Activated T-helper 1 cell treated with anti-CD3 and anti-CD28 coated beads, Interleukin-12 subunit alpha, Interleukin-12 subunit beta, Interleukin-2, Interleukin-4 antibody, amounts not matched to agents 30 ng/mL and 10 ng/mL and 1 ng/mL, durations not matched to agents 14 hours and 24 hours and 36 hours (primary cell): ENCODE measurements at regions not wholly inside any gene's neighbourhood (a gene's known extent, or its start where the extent isn't known, plus 50 kb on each side); places are given as distances from the start of the nearest gene placed in this dataset.
"Not testable (repeated sequence)": the region's sequence is repeated elsewhere in the genome, so short reads cannot be mapped to it uniquely, and the experiment has no call there.

ENCODE experiments used
- DNase-seq: peaks from one replicate; pipeline ENCODE4 v3.0.0; 2021; ENCODE audit warnings: low spot score
- H3K27ac Mint-ChIP-seq: one replicate; pipeline ENCODE4 v1.8.0; 2021; ENCODE audit warnings: mild to moderate bottlenecking, mixed read lengths
- H3K27me3 Mint-ChIP-seq: one replicate; pipeline ENCODE4 v1.8.0; 2022; ENCODE audit warnings: mild to moderate bottlenecking, moderate library complexity, mixed read lengths; ENCODE audit not compliant: insufficient read depth
- H3K36me3 Mint-ChIP-seq: one replicate; pipeline ENCODE4 v1.8.0; 2021; ENCODE audit warnings: low read depth, mixed read lengths
- H3K4me1 Mint-ChIP-seq: one replicate; pipeline ENCODE4 v1.8.0; 2021; ENCODE audit warnings: low read depth, mixed read lengths
- H3K4me3 Mint-ChIP-seq: one replicate; pipeline ENCODE4 v1.8.0; 2021; ENCODE audit warnings: mild to moderate bottlenecking, moderate library complexity, mixed read lengths
- H3K9me3 Mint-ChIP-seq: one replicate; pipeline ENCODE4 v1.8.0; 2021; ENCODE audit warnings: mixed read lengths
- intact Hi-C: fragments of 100-400 bp; cut with micrococcal nuclease; formaldehyde crosslinking; loops from one replicate; pipeline ENCODE4 v1.15.1; 2024

DNA sequence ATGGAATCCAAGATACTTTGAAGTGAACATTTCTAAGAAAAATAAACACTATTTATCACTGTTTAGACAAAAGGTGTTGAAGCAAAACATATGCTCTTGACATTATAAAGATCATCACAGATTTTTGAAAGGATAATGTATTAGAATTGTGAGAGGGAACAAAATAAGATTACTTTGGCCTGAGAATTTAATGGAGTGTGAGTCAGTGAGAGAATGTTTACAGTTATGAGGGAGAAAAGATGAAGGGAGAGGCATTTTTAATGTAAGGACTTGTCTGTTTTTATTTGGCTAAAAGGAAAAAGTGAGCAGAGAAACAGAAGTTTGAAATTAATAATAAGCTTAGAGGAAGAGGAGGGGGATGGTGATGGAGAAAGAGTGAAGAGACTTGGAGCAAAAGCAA is 1010.1 kb downstream of the EFNA5 start:
- Mint-ChIP-seq H3K27me3 (no peaks in the 10 kb centered on the region), H3K36me3 (no peaks in the 10 kb centered on the region), H3K27ac (no peak overlapping the region), H3K4me3 (no peak overlapping the region), H3K4me1 (no peaks in the 10 kb centered on the region), H3K9me3 (no peaks in the 10 kb centered on the region)
- no peak for DNase-seq
- intact Hi-C loops: no loop called here

DNA sequence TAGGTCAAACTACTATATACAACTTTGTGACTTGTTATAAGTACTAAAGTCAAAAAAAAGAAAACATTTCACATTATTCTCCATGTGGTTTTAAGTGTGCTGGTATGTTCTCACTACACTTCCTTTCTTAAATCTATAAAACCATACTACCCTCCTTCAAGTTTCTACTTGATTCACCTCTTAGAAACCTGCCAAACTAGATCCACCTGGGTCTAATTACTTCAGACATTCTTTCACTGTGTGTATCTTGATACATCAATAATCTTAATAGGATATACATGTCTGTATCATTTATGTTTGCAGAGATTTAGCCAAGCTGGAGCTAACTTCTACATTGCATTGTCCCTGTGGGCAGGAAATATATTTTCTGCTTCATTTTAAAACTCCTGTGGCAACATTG is 1012.6 kb downstream of the EFNA5 start:
- Mint-ChIP-seq H3K27me3 (no peaks in the 10 kb centered on the region), H3K9me3 (peaks cover 11% of the 10 kb centered on the region), H3K27ac (no peak overlapping the region), H3K4me3 (no peak overlapping the region), H3K36me3 (no peaks in the 10 kb centered on the region), H3K4me1 (no peaks in the 10 kb centered on the region)
- intact Hi-C loops: no loop called here
- DNase-seq: no peak

DNA sequence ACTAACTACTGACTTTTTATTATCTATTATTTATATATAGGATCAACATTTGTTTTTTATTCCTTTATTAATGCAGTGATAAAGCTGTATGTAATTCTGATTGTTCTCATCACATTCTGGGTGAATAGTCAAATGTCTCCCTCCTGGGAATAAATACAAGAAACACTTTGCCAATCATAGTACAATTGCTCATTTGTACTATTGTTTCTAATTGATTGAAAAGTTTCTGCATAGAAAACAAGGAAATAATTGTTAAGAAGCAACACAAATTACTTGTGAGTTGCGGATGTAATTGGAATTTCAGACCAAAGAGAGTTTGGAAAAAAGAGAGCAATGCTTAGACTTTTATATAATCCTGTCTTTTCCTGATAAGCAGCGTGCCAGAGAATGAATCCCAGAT is 1013.9 kb downstream of the EFNA5 start:
- Mint-ChIP-seq H3K27ac (no peak overlapping the region), H3K36me3 (no peaks in the 10 kb centered on the region)

DNA sequence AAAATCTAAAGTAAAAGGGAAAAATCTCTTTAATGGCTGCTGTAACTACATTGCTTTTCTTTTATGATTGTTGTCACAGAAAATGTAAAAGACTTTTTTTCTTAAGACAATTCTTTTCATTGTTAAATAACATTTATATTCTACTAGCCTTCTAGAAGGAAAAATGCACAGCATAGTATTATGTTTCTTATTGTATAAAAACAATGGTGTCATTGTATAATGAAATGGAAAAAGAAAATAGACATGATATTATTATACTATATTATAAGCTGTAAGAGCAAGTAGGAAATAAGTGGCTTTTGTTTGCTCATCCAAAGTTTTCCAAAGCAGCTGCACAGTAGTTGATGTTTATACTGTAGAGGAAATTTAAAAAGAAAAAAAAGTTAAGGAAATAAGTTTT is 1021.7 kb downstream of the EFNA5 start:
- Mint-ChIP-seq H3K36me3 (no peaks in the 10 kb centered on the region), H3K4me1 (no peaks in the 10 kb centered on the region), H3K9me3 (peaks cover 4% of the 10 kb centered on the region), H3K27ac (no peak overlapping the region), H3K27me3 (no peaks in the 10 kb centered on the region), H3K4me3 (no peak overlapping the region)
- DNase-seq: no peak
- intact Hi-C loops: no loop called here

More for the DNA sequence above, 1013.9 kb downstream of the EFNA5 start:
- H3K4me1 Mint-ChIP-seq: no peaks in the 10 kb centered on the region
- H3K4me3 Mint-ChIP-seq: no peak overlapping the region
- no peak for DNase-seq
- no peaks in the 10 kb centered on the region for H3K27me3 Mint-ChIP-seq
- intact Hi-C loops: no loop called here
- H3K9me3 Mint-ChIP-seq: peaks cover 11% of the 10 kb centered on the region

DNA sequence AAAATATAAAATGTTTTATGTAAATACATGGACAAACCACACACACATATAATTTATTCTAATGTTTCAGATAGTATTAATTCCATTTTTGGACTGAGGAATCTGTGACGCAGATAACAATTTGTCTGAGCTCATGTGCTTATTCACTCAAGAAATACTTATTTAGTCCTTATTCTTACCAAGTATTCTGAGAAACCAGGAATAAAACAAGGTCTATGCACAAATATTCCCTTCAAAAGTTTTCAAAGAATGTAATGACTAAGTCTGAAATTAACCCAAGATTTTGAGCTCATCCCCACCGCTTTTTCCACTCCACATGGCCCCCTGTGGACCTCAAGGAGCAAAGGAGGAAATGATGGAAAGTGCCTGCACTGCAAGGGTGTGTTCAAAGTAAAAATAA is 1022.3 kb downstream of the EFNA5 start:
- Mint-ChIP-seq H3K27ac (no peak overlapping the region), H3K36me3 (no peaks in the 10 kb centered on the region), H3K9me3 (peaks cover under 1% of the 10 kb centered on the region), H3K4me1 (no peaks in the 10 kb centered on the region), H3K27me3 (no peaks in the 10 kb centered on the region), H3K4me3 (no peak overlapping the region)
- DNase-seq: no peak
- intact Hi-C loops: no loop called here

DNA sequence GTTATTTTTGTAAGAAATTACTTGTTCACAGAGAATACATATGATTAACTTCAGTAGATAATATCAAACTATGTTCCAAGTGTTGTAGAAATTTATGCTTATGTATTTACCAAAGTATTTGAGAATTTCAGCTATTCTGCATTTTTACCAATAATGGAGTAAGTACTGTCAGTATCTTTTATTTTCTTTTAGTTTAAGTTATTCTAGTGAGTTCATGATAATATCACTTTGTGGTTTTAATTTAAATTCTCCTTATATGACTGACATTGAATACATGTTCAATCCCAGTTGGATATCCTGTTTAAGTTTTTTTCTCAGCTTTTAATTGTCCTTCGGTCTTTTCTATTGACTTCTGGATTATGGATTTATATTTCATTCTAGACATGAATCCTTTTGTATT is 1024.6 kb downstream of the EFNA5 start:
- intact Hi-C loops: no loop called here
- DNase-seq: no peak
- H3K4me1 Mint-ChIP-seq: no peaks in the 10 kb centered on the region
- H3K36me3 Mint-ChIP-seq: no peaks in the 10 kb centered on the region
- H3K27me3 Mint-ChIP-seq: no peaks in the 10 kb centered on the region
- no peaks in the 10 kb centered on the region for H3K9me3 Mint-ChIP-seq
- H3K4me3 Mint-ChIP-seq: no peak overlapping the region
- H3K27ac Mint-ChIP-seq: no peak overlapping the region

DNA sequence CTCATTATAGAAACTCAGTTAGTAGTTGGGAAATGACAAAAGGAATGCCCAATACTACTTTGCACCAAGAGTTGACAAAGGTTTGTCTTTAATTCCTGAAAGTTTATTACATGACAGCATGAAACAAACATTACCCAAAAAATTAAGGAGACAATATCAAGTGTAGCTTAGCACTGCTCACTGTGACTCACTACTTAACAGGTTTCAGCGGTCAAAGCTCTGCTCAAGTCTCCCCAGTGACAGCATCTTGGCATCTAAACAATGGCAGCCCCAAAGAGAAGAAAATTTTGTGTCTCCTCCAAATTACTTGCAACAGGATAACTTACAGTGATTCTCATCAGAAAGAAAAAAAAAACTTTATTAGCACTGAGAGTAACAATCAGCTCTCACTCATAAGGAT is 1030.2 kb downstream of the EFNA5 start:
- Mint-ChIP-seq H3K27me3 (no peaks in the 10 kb centered on the region), H3K4me3 (no peak overlapping the region), H3K27ac (no peak overlapping the region), H3K36me3 (no peaks in the 10 kb centered on the region), H3K9me3 (peaks cover 3% of the 10 kb centered on the region), H3K4me1 (no peaks in the 10 kb centered on the region)
- no peak for DNase-seq
- intact Hi-C loops: no loop called here

DNA sequence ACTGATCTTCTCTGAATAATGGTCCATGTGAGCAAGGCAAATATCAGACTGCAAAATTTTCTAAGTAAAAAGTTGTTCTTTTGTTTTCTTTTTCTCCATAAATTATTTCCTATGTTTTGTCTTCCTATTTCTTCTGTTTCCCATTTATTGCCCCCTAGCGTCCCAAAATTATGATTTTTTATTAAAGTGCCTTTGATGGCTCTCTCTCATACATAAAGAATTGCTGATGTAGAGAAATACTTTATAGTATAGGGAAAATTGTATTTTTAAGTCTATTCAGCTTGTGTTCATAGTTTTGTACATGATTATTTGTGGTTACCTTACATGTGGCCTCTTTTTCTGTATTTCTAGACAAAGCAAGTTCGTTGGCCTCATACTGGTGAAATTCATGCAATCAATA is 1031.2 kb downstream of the EFNA5 start:
- peaks cover 3% of the 10 kb centered on the region for H3K9me3 Mint-ChIP-seq
- H3K27me3 Mint-ChIP-seq: no peaks in the 10 kb centered on the region
- H3K36me3 Mint-ChIP-seq: no peaks in the 10 kb centered on the region
- no peak overlapping the region for H3K4me3 Mint-ChIP-seq
- intact Hi-C loops: no loop called here
- no peak for DNase-seq
- H3K4me1 Mint-ChIP-seq: no peaks in the 10 kb centered on the region
- no peak overlapping the region for H3K27ac Mint-ChIP-seq

DNA sequence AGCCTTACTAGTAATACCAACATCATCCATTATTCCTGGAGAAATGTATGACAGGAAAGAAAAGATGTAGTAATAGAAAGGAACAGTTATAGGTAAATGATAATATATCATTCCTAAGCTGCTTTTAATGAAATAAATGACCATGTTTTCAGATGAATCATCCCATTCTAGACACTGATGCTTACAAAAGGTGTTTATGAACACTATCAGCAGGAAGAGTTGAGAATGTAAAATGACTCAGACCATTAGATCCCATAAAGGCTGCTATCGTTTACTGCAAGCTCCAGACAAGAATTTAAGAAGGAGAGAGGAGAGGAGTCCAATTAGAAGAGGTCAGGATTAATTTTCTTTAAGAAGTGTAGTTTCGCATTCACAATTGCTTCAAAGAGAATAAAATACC is 1033.5 kb downstream of the EFNA5 start:
- no peaks in the 10 kb centered on the region for H3K4me1 Mint-ChIP-seq

DNA sequence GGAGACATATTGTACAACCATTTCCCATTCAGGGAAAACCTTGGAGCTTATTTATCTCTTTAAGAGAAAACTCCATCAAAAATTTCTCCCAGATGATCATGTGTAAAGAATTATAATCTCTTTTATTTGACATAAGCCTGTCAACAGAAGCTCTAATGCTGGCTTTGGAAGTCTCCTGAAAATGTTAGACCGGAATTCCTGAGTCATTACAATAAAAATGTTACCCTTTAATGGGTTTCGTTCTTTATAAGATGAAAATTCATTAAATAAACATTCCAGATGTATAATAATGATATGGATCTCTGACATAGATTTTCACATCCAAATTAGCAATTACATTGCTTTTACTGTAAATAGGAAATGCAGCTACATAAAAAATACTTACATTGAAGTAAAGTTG is 1036.4 kb downstream of the EFNA5 start:
- H3K9me3 Mint-ChIP-seq: peaks cover 3% of the 10 kb centered on the region
- no peaks in the 10 kb centered on the region for H3K4me1 Mint-ChIP-seq
- intact Hi-C loops: no loop called here
- H3K4me3 Mint-ChIP-seq: no peak overlapping the region
- H3K36me3 Mint-ChIP-seq: no peaks in the 10 kb centered on the region
- DNase-seq: no peak
- H3K27ac Mint-ChIP-seq: no peak overlapping the region
- no peaks in the 10 kb centered on the region for H3K27me3 Mint-ChIP-seq

More for the DNA sequence above, 1033.5 kb downstream of the EFNA5 start:
- intact Hi-C loops: no loop called here
- DNase-seq: no peak
- Mint-ChIP-seq H3K27me3 (no peaks in the 10 kb centered on the region), H3K36me3 (no peaks in the 10 kb centered on the region), H3K4me3 (no peak overlapping the region), H3K9me3 (peaks cover 3% of the 10 kb centered on the region), H3K27ac (no peak overlapping the region)

DNA sequence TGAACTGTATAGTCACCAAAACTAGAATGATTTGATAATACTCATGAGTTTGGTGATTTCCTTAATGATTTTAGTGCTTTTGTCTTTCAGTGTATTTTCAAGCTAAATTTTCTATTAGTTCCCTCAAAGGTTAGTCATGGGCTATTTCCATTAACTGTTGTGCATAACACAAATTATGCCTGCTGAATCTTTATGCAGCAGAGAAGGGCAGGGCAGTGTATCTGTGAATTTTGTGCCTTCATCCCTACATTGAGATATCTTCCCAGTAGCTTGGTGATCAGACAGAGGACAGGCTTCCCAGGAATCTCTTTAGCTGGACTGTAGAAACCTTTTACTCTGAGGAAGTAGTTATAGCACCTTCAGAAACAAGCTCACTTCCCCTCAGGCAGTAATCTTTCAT is 1036.9 kb downstream of the EFNA5 start:
- Mint-ChIP-seq H3K9me3 (peaks cover 5% of the 10 kb centered on the region), H3K36me3 (no peaks in the 10 kb centered on the region), H3K4me3 (no peak overlapping the region), H3K27me3 (no peaks in the 10 kb centered on the region), H3K4me1 (no peaks in the 10 kb centered on the region), H3K27ac (no peak overlapping the region)
- intact Hi-C loops: no loop called here
- DNase-seq: no peak

DNA sequence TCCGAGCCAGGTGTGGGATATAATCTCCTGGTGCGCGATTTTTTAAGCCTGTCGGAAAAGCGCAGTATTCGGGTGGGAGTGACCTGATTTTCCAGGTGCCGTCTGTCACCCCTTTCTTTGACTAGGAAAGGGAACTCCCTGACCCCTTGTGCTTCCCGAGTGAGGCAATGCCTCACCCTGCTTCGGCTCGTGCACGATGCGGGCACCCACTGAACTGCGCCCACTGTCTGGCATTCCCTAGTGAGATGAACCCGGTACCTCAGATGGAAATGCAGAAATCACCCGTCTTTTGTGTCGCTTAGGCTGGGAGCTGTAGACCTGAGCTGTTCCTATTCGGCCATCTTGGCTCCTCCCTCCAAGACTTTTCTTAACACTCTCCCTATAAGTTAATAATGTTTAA is 1042.3 kb downstream of the EFNA5 start:
- H3K9me3 Mint-ChIP-seq, H3K36me3 Mint-ChIP-seq, H3K27ac Mint-ChIP-seq, H3K27me3 Mint-ChIP-seq, intact Hi-C loops, DNase-seq, H3K4me1 Mint-ChIP-seq, H3K4me3 Mint-ChIP-seq: not testable (repeated sequence)

DNA sequence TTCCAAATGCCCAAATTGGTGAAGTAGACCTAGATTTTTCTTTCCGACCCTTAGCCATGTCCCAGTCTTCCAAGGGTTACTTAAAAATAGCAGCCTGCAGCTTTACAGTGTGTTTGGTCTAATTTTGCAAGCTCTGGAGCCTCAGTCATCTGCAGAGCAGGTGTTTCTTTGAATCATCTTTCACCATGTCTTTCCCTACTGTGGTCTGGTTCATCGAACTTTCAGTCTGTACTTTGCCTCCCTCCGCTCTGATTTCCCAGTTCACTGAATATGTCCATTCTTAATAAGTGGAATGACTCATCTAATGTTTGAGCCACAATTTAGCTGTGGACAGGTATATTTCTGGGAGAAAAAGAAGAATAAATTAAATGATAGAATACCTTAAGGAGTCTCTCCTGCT is 1060.7 kb downstream of the EFNA5 start:
- Mint-ChIP-seq H3K27me3 (no peaks in the 10 kb centered on the region), H3K36me3 (no peaks in the 10 kb centered on the region), H3K27ac (no peak overlapping the region), H3K4me3 (no peak overlapping the region), H3K9me3 (no peaks in the 10 kb centered on the region), H3K4me1 (no peaks in the 10 kb centered on the region)
- no peak for DNase-seq
- intact Hi-C loops: no loop called here

DNA sequence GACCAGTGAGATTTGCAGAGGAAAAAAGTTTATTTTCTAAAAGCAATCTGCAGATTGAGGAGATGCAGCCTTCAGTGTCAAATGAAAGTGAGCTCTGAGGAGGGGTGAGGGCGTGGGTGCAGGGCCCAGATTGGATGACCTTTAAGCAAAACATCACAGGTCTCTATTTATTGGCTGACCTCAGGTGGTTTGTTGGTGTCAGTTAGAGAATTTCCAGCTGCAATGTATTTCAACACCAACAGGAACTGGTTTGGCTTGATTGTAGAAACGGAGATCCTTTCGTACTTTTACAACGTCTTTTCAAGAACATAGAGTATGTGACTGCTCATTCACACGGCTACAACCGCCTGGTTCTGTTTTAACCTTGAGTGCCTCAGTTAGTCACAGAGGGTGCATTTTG is 1069.1 kb downstream of the EFNA5 start:
- Mint-ChIP-seq H3K4me1 (no peaks in the 10 kb centered on the region), H3K27me3 (no peaks in the 10 kb centered on the region), H3K27ac (no peak overlapping the region), H3K9me3 (peaks cover 7% of the 10 kb centered on the region), H3K4me3 (no peak overlapping the region), H3K36me3 (no peaks in the 10 kb centered on the region)
- no peak for DNase-seq
- intact Hi-C loops: no loop called here
